Aorta (tissue), 5 donors: ENCODE measurements at regions not wholly inside any gene's neighbourhood (a gene's known extent, or its start where the extent isn't known, plus 50 kb on each side); places are given as distances from the start of the nearest gene placed in this dataset.

ENCODE experiments used
- ATAC-seq: fragments of 200-7000 bp; cut with Tn5 transposase; one replicate; pipeline ENCODE4 v1.9.1; 2022; ENCODE audit warnings: moderate library complexity; ENCODE audit not compliant: low FRiP score
- DNase-seq, 2 donors: peaks; one replicate each; pipeline ENCODE4 v3.0.0-alpha.2; 2020
- H3K27ac ChIP-seq, 2 donors: one replicate each; pipeline ENCODE4 v1.5.1; 2013; ENCODE audit warnings: low read length in 2 of 2, mild to moderate bottlenecking in 2 of 2, moderate library complexity in 2 of 2, control low read depth in 1 of 2, inconsistent platforms in 1 of 2, low read depth in 1 of 2
- H3K27me3 ChIP-seq, 2 donors: one replicate each; pipeline ENCODE4 v1.6.1; 2013; ENCODE audit warnings: control low read depth in 1 of 2, low read length in 1 of 2, mild to moderate bottlenecking in 1 of 2, moderate library complexity in 1 of 2; ENCODE audit not compliant: insufficient read depth in 2 of 2, control insufficient read depth in 1 of 2
- H3K36me3 ChIP-seq, 2 donors: one replicate each; pipeline ENCODE4 v1.6.1; 2013; ENCODE audit warnings: control low read depth in 1 of 2, low read length in 1 of 2, mild to moderate bottlenecking in 1 of 2; ENCODE audit not compliant: insufficient read depth in 2 of 2, control insufficient read depth in 1 of 2
- H3K4me1 ChIP-seq, 2 donors: one replicate each; pipeline ENCODE4 v1.6.1; 2013; ENCODE audit warnings: low read length in 2 of 2, control low read depth in 1 of 2, mild to moderate bottlenecking in 1 of 2, moderate library complexity in 1 of 2; ENCODE audit not compliant: insufficient read depth in 2 of 2, control insufficient read depth in 1 of 2
- H3K4me3 ChIP-seq, 2 donors: one replicate each; pipeline ENCODE4 v1.5.1; 2013; ENCODE audit warnings: low read length in 2 of 2, control low read depth in 1 of 2, mild to moderate bottlenecking in 1 of 2
- H3K9me3 ChIP-seq: one replicate; pipeline ENCODE4 v1.6.1; 2013; ENCODE audit warnings: mild to moderate bottlenecking, low read length; ENCODE audit not compliant: control insufficient read depth
- WGBS, 2 donors: extraction: QIAGEN DNeasy Blood & Tissue Kit; methylation state at CpG; one replicate each; pipeline ENCODE4 v1.1.7; 2013; 5-methylcytosine and 5-hydroxymethylcytosine counted together
- intact Hi-C, 2 donors: fragments of 100-400 bp; cut with DNase I; formaldehyde crosslinking; loops; one replicate each; pipeline versions ENCODE4 v1.14.2 to v1.15.0; 2022
- donor health status: healthy with polysubstance abuse.
- donor health status: Bipolar disorder and iron deficiency.
- donor health status: DM: no; HTN: no; CAD: no.
- donor health status: DM: no; HTN: no; CAD: no.
- donor health status: DM: yes; HTN: yes; CAD: no.

- no peaks in the 10 kb centered on the region for H3K9me3 ChIP-seq
- no peak overlapping the region for H3K4me3 ChIP-seq
- intact Hi-C loops = no loop called here
- no peaks in the 10 kb centered on the region for H3K27me3 ChIP-seq
- no peaks in the 10 kb centered on the region for H3K4me1 ChIP-seq
- H3K27ac ChIP-seq = no peak overlapping the region
- DNase-seq (no peak), ATAC-seq (no peak)
- no peaks in the 10 kb centered on the region for H3K36me3 ChIP-seq
Observed at GRCh38 chr14:98514016-98514415, 758.0 kb downstream of the BCL11B start.

- peaks cover 3% of the 10 kb centered on the region for H3K9me3 ChIP-seq
- H3K4me3 ChIP-seq = no peak overlapping the region
- H3K27me3 ChIP-seq = no peaks in the 10 kb centered on the region
- 86% methylated on average over 3 of the region's 3 CpGs for WGBS, 2 donors
- DNase-seq (no peak), ATAC-seq (no peak)
- intact Hi-C loops = no loop called here
- no peaks in the 10 kb centered on the region for H3K36me3 ChIP-seq
- no peak overlapping the region for H3K27ac ChIP-seq
- no peaks in the 10 kb centered on the region for H3K4me1 ChIP-seq
Observed at GRCh38 chr14:98536256-98536655, 735.7 kb downstream of the BCL11B start.

- WGBS, 2 donors = 58 to 60% methylated on average over 10 of the region's 10 CpGs
- ATAC-seq = no peak
- intact Hi-C loops = no loop called here
- Histone ChIP-seq H3K4me1 (no peaks in the 10 kb centered on the region), H3K36me3 (no peaks in the 10 kb centered on the region), H3K27ac (no peak overlapping the region), H3K27me3 (no peaks in the 10 kb centered on the region), H3K9me3 (peaks cover 3% of the 10 kb centered on the region), H3K4me3 (no peak overlapping the region)
- DNase-seq = no peak
Observed at GRCh38 chr14:98542316-98542715, 729.7 kb downstream of the BCL11B start.

- Histone ChIP-seq H3K27ac (no peak overlapping the region), H3K27me3 (no peaks in the 10 kb centered on the region), H3K9me3 (peaks cover 3% of the 10 kb centered on the region), H3K36me3 (no peaks in the 10 kb centered on the region), H3K4me1 (no peaks in the 10 kb centered on the region), H3K4me3 (no peak overlapping the region)
- DNase-seq (no peak), ATAC-seq (no peak)
- intact Hi-C loops = no loop called here
- WGBS, 2 donors = 39 to 43% methylated on average over 2 of the region's 2 CpGs
Observed at GRCh38 chr14:98543074-98543473, 728.9 kb downstream of the BCL11B start.

GRCh38 chr14:98544174-98544573, 727.8 kb downstream of the BCL11B start:
- H3K4me1 ChIP-seq = no peaks in the 10 kb centered on the region
- H3K36me3 ChIP-seq = no peaks in the 10 kb centered on the region
- H3K9me3 ChIP-seq = peaks cover 3% of the 10 kb centered on the region
- 53 to 60% methylated on average over 4 of the region's 4 CpGs for WGBS, 2 donors
- H3K4me3 ChIP-seq = no peak overlapping the region
- H3K27ac ChIP-seq = no peak overlapping the region
- intact Hi-C loops = no loop called here
- ATAC-seq (no peak), DNase-seq (no peak)
- no peaks in the 10 kb centered on the region for H3K27me3 ChIP-seq

GRCh38 chr14:98545181-98545580, 726.8 kb downstream of the BCL11B start:
- no peak for ATAC-seq
- Histone ChIP-seq H3K4me3 (no peak overlapping the region), H3K9me3 (no peaks in the 10 kb centered on the region), H3K36me3 (no peaks in the 10 kb centered on the region), H3K27ac (no peak overlapping the region), H3K4me1 (no peaks in the 10 kb centered on the region), H3K27me3 (no peaks in the 10 kb centered on the region)
- DNase-seq = no peak
- intact Hi-C loops = no loop called here

GRCh38 chr14:98548071-98548686, 723.8 kb downstream of the BCL11B start:
- ATAC-seq = no peak
- 72 to 77% methylated on average over 6 of the region's 6 CpGs for WGBS, 2 donors
- H3K27ac ChIP-seq = no peak overlapping the region
- no peaks in the 10 kb centered on the region for H3K4me1 ChIP-seq
- H3K9me3 ChIP-seq = no peaks in the 10 kb centered on the region
- intact Hi-C loops = no loop called here
- no peaks in the 10 kb centered on the region for H3K36me3 ChIP-seq
- no peak for DNase-seq
- H3K27me3 ChIP-seq = peaks cover 0 to 2% of the 10 kb centered on the region in 2 donors
- H3K4me3 ChIP-seq = no peak overlapping the region

- Histone ChIP-seq H3K4me1 (no peaks in the 10 kb centered on the region), H3K27me3 (peaks cover 0 to 2% of the 10 kb centered on the region in 2 donors), H3K36me3 (no peaks in the 10 kb centered on the region), H3K9me3 (no peaks in the 10 kb centered on the region), H3K4me3 (no peak overlapping the region), H3K27ac (no peak overlapping the region)
- ATAC-seq = no peak
- no peak for DNase-seq
- WGBS, 2 donors = 77 to 86% methylated on average over 5 of the region's 5 CpGs
- intact Hi-C loops = no loop called here
Observed at GRCh38 chr14:98551028-98551427, 721.0 kb downstream of the BCL11B start.

GRCh38 chr14:98555440-98555839, 716.6 kb downstream of the BCL11B start:
- Histone ChIP-seq H3K27me3 (peaks cover 0 to 2% of the 10 kb centered on the region in 2 donors), H3K4me3 (no peak overlapping the region), H3K27ac (no peak overlapping the region), H3K9me3 (no peaks in the 10 kb centered on the region), H3K36me3 (no peaks in the 10 kb centered on the region), H3K4me1 (no peaks in the 10 kb centered on the region)
- intact Hi-C loops = no loop called here
- no peak for DNase-seq
- no peak for ATAC-seq
- WGBS, 2 donors = 22 to 46% methylated on average over 1 of the region's 1 CpG
